Neural progenitor cell (in vitro differentiated cells): ENCODE measurements at regions not wholly inside any gene's neighbourhood (a gene's known extent, or its start where the extent isn't known, plus 50 kb on each side); places are given as distances from the start of the nearest gene placed in this dataset.

Source experiments
- DNase-seq: peaks from one replicate; pipeline ENCODE4 v3.0.0-alpha.2; 2016; ENCODE audit warnings: low spot score
- H2AFZ ChIP-seq: fragments of 200-600 bp; sonication (generic); replicated peaks from 2 replicates; pipeline ENCODE4 v1.6.1; 2016; ENCODE audit warnings: antibody characterized with exemption
- H3F3A ChIP-seq: fragments of 200-600 bp; sonication (generic); 2 replicates; pipeline ENCODE4 v1.6.1; 2016; ENCODE audit warnings: antibody characterized with exemption, low read depth
- H3K27ac ChIP-seq: fragments of 200-600 bp; sonication (generic); 2 replicates; pipeline ENCODE4 v1.5.1; 2016; ENCODE audit warnings: mild to moderate bottlenecking
- H3K27me3 ChIP-seq: fragments of 200-600 bp; sonication (generic); 2 replicates; pipeline ENCODE4 v1.6.1; 2016; ENCODE audit warnings: mild to moderate bottlenecking, moderate library complexity
- H3K36me3 ChIP-seq: fragments of 200-600 bp; sonication (generic); 2 replicates; pipeline ENCODE4 v1.5.1; 2016
- H3K4me1 ChIP-seq: fragments of 200-600 bp; sonication (generic); 2 replicates; pipeline ENCODE4 v1.6.1; 2016; ENCODE audit warnings: mixed run types
- H3K4me2 ChIP-seq: fragments of 200-600 bp; sonication (generic); 2 replicates; pipeline ENCODE4 v1.6.1; 2016
- H3K4me3 ChIP-seq: fragments of 200-600 bp; sonication (generic); 2 replicates; pipeline ENCODE4 v1.5.1; 2016
- H3K79me2 ChIP-seq: fragments of 200-600 bp; sonication (generic); 2 replicates; pipeline ENCODE4 v1.6.1; 2016; ENCODE audit warnings: low read depth
- H3K9ac ChIP-seq: fragments of 200-600 bp; sonication (generic); 2 replicates; pipeline ENCODE4 v1.6.1; 2016
- H3K9me3 ChIP-seq: fragments of 200-600 bp; sonication (generic); 2 replicates; pipeline ENCODE4 v1.5.1; 2016; ENCODE audit warnings: low read depth
- H4K20me1 ChIP-seq: fragments of 200-600 bp; sonication (generic); 2 replicates; pipeline ENCODE4 v1.6.1; 2016; ENCODE audit warnings: low read depth
- H3K27ac Mint-ChIP-seq: 3 replicates; pipeline ENCODE4 v1.8.0; 2021; ENCODE audit warnings: mixed read lengths
- H3K27me3 Mint-ChIP-seq: 2 replicates; pipeline ENCODE4 v1.8.0; 2022; ENCODE audit warnings: low read depth, mild to moderate bottlenecking, inconsistent platforms, moderate library complexity, mixed read lengths; ENCODE audit not compliant: insufficient read depth
- H3K36me3 Mint-ChIP-seq: 3 replicates; pipeline ENCODE4 v1.8.0; 2021; ENCODE audit warnings: mixed read lengths
- H3K4me1 Mint-ChIP-seq: 3 replicates; pipeline ENCODE4 v1.8.0; 2021; ENCODE audit warnings: mixed read lengths
- H3K4me3 Mint-ChIP-seq: 3 replicates; pipeline ENCODE4 v1.8.0; 2021; ENCODE audit warnings: mild to moderate bottlenecking, moderate library complexity, mixed read lengths
- H3K9me3 Mint-ChIP-seq: 3 replicates; pipeline ENCODE4 v1.8.0; 2020; ENCODE audit warnings: mixed read lengths
- EZH2 ChIP-seq: fragments of 200-600 bp; sonication (generic); IDR thresholded peaks from 2 replicates; pipeline ENCODE4 v1.6.1; 2017; ENCODE audit warnings: antibody characterized with exemption, mild to moderate bottlenecking, moderate library complexity
- EZH2phosphoT487 ChIP-seq: fragments of 200-600 bp; sonication (generic); IDR thresholded peaks from 2 replicates; pipeline ENCODE4 v1.6.1; 2017; ENCODE audit warnings: antibody characterized with exemption
- TF ChIP-seq, protein P1 (sequence below): fragments of 200-600 bp; sonication (generic); IDR thresholded peaks from 2 replicates; pipeline ENCODE4 v1.5.1; 2017; ENCODE audit warnings: antibody characterized with exemption, mild to moderate bottlenecking

DNA sequence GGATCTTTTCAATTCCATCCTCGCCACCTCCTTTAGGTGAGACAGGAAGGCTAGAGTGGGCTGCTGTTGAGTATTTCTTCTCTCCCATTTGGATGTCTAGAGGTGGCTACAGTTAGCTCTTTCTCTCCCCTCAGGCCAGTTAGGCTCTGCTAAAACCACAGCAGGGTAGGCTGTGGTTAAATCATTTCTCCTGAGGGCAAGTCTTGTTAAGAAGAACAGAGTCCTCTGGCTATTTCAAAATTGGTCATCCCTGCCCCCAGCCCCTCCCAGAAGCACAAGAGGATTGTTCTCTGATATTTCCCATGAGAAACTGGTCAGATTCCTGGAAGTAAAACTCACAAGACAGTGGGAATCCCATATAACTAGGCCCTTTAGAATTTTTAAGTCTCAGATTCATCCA is 1359.5 kb downstream of the TECRL start:
- no peaks in the 10 kb centered on the region for H3K9me3 Mint-ChIP-seq
- TF ChIP-seq, protein P1, sequence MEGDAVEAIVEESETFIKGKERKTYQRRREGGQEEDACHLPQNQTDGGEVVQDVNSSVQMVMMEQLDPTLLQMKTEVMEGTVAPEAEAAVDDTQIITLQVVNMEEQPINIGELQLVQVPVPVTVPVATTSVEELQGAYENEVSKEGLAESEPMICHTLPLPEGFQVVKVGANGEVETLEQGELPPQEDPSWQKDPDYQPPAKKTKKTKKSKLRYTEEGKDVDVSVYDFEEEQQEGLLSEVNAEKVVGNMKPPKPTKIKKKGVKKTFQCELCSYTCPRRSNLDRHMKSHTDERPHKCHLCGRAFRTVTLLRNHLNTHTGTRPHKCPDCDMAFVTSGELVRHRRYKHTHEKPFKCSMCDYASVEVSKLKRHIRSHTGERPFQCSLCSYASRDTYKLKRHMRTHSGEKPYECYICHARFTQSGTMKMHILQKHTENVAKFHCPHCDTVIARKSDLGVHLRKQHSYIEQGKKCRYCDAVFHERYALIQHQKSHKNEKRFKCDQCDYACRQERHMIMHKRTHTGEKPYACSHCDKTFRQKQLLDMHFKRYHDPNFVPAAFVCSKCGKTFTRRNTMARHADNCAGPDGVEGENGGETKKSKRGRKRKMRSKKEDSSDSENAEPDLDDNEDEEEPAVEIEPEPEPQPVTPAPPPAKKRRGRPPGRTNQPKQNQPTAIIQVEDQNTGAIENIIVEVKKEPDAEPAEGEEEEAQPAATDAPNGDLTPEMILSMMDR = no peak
- TF ChIP-seq EZH2phosphoT487 (no peak), EZH2 (no peak)
- no peak overlapping the region for H3K4me3 Mint-ChIP-seq
- H3K9me3 ChIP-seq = no peaks in the 10 kb centered on the region
- H3K36me3 ChIP-seq = no peaks in the 10 kb centered on the region
- no peaks in the 10 kb centered on the region for H3K27me3 Mint-ChIP-seq
- H2AFZ ChIP-seq = no peak overlapping the region
- no peak for DNase-seq
- H3K4me2 ChIP-seq = no peak overlapping the region
- no peak overlapping the region for H3K4me3 ChIP-seq
- H3K27ac Mint-ChIP-seq = peak overlapping the region; percentile 20
- no peak overlapping the region for H3K27ac ChIP-seq
- no peaks in the 10 kb centered on the region for H4K20me1 ChIP-seq
- no peaks in the 10 kb centered on the region for H3K27me3 ChIP-seq
- no peaks in the 10 kb centered on the region for H3K4me1 Mint-ChIP-seq
- no peaks in the 10 kb centered on the region for H3K4me1 ChIP-seq
- H3F3A ChIP-seq = no peaks in the 10 kb centered on the region
- H3K36me3 Mint-ChIP-seq = no peaks in the 10 kb centered on the region
- H3K9ac ChIP-seq = no peak overlapping the region
- H3K79me2 ChIP-seq = no peaks in the 10 kb centered on the region

- no peak for DNase-seq
- H3K4me1 Mint-ChIP-seq = no peaks in the 10 kb centered on the region
- Histone ChIP-seq H3K9ac (no peak overlapping the region), H3K4me1 (no peaks in the 10 kb centered on the region), H3K79me2 (no peaks in the 10 kb centered on the region), H4K20me1 (no peaks in the 10 kb centered on the region), H3F3A (no peaks in the 10 kb centered on the region), H3K36me3 (no peaks in the 10 kb centered on the region), H3K9me3 (no peaks in the 10 kb centered on the region), H3K27ac (no peak overlapping the region), H2AFZ (no peak overlapping the region), H3K4me3 (no peak overlapping the region), H3K27me3 (no peaks in the 10 kb centered on the region), H3K4me2 (no peak overlapping the region)
- no peaks in the 10 kb centered on the region for H3K27me3 Mint-ChIP-seq
- no peaks in the 10 kb centered on the region for H3K36me3 Mint-ChIP-seq
- no peak overlapping the region for H3K4me3 Mint-ChIP-seq
- no peak overlapping the region for H3K27ac Mint-ChIP-seq
- TF ChIP-seq EZH2 (no peak), EZH2phosphoT487 (no peak)
- TF ChIP-seq, protein P1 = no peak
- no peaks in the 10 kb centered on the region for H3K9me3 Mint-ChIP-seq
Observed at GRCh38 chr4:63049278-63049677, 1360.0 kb downstream of the TECRL start.

DNA sequence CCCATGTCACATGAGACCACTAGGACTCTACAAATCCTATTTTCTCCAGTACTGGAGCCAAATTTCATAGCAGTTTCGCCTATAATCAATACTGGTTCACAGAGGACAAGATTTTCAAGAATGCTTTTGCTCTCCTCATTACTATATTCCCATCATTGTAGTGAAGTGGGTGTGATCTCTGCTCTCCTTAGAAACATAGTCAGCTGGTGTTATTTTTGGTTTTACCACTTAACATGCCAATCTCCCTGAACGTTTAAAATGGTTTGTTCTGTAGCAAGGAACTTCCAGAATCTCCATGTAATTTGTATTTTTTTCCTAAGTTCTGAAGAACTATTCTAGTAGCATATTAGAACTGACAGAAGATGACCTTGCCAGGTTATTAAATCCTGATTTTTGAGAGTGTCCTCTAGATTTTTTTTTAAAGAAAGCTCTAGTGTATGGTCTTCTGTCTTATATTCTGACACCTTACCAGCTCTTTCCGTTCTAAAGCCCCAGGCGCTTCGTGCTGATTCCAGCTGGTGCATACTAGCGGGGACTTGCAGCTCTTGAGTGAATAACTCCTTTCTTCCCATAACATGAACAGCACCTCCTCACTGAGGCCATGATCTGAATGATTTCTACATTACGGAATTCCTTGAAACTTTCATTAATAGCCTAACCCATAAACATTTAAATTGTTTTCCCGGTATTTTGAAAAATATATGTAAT is 1372.9 kb downstream of the TECRL start:
- Histone ChIP-seq H4K20me1 (no peaks in the 10 kb centered on the region), H2AFZ (no peak overlapping the region), H3K27ac (no peak overlapping the region), H3K27me3 (no peaks in the 10 kb centered on the region), H3K79me2 (no peaks in the 10 kb centered on the region), H3K4me1 (no peaks in the 10 kb centered on the region), H3K36me3 (no peaks in the 10 kb centered on the region), H3K9me3 (no peaks in the 10 kb centered on the region), H3F3A (no peaks in the 10 kb centered on the region), H3K9ac (no peak overlapping the region), H3K4me3 (no peak overlapping the region), H3K4me2 (no peak overlapping the region)
- Mint-ChIP-seq H3K27me3 (no peaks in the 10 kb centered on the region), H3K4me3 (no peak overlapping the region), H3K9me3 (no peaks in the 10 kb centered on the region), H3K36me3 (no peaks in the 10 kb centered on the region), H3K4me1 (no peaks in the 10 kb centered on the region), H3K27ac (no peak overlapping the region)
- TF ChIP-seq, protein P1 = no peak
- TF ChIP-seq EZH2 = no peak
- DNase-seq = no peak
